ENCODE measurements at regions not wholly inside any gene's neighbourhood (a gene's known extent, or its start where the extent isn't known, plus 50 kb on each side); places are given as distances from the start of the nearest gene placed in this dataset.

DNA sequence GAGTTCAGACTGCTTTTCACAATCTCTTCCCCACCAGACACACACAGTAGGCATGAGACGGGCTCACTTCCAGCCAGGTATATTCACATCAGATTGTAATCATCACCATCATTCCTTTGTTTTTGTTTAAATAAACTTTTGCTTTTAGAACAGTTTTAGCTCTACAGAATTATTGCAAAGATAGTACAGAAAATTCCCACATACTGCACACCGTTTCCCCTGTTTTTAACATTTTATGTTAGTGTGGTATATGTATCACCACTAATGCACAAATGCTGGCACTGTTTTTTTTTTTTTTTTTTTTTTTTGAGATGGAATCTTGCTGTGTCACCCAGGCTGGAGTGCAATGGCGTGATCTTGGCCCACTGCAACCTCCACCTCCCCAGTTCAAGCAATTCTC lies 83.3 kb upstream of the ANO1 start:
- H3K23me2 ChIP-seq (ENCODE audit: low read depth, low read length) = peaks cover 3% of the 10 kb centered on the region; the same call in 1 of the 2 replicates
- no peaks in the 10 kb centered on the region for H3K79me1 ChIP-seq (ENCODE audit: low read depth, low read length)
- peaks cover 0 to 4% of the 10 kb centered on the region in 2 experiments for H4K20me1 ChIP-seq (replicated peaks in 1 of 2; ENCODE audit: control insufficient read depth in 1 of 2, insufficient read depth in 2 of 2, low read length in 2 of 2)
- no peak overlapping the region for H3K27ac ChIP-seq (ENCODE audit: low read depth, low read length)
- no peak overlapping the region for H2AK5ac ChIP-seq (ENCODE audit: low read depth, low read length)
- no peak overlapping the region for H3K18ac ChIP-seq (ENCODE audit: extremely low read depth, low read length)
- no peak overlapping the region for H2BK5ac ChIP-seq (ENCODE audit: low read depth, low read length)
- no peaks in the 10 kb centered on the region for H3K36me3 ChIP-seq (ENCODE audit: control insufficient read depth in 2 of 4, insufficient read depth in 4 of 4, low read length in 3 of 4)
- no peak overlapping the region for H2AFZ ChIP-seq (ENCODE audit: low read length)
- H2BK20ac ChIP-seq (ENCODE audit: low read length) = no peak overlapping the region
- H3K9me3 ChIP-seq (ENCODE audit: insufficient read depth in 2 of 2, low read depth in 1 of 2, low read length in 1 of 2) = no peaks in the 10 kb centered on the region
- no peak overlapping the region for H3K9ac ChIP-seq (replicated peaks in 1 of 4; ENCODE audit: extremely low read depth in 1 of 4, low read depth in 3 of 4, low read length in 3 of 4)
- WGBS, 2 experiments (ENCODE audit: extremely low coverage in 1 of 2, insufficient coverage in 1 of 2, insufficient read length in 1 of 2, insufficient replicate concordance in 2 of 2, low coverage in 1 of 2, low lambda C conversion rate in 2 of 2, missing lambda C conversion rate in 1 of 2) = 76% methylated on average over 3 of the region's 3 CpGs; no CpG with 5 or more reads in 1 of the 2 experiments
- H3K4ac ChIP-seq (replicated peaks; ENCODE audit: insufficient read length, low read depth, low read length) = no peak overlapping the region
- peaks cover 0 to 6% (median 0%) of the 10 kb centered on the region in 4 experiments; a peak in 1 of 7 replicates for H3K4me1 ChIP-seq (replicated peaks in 1 of 4; ENCODE audit: control insufficient read depth in 3 of 4, insufficient read depth in 4 of 4, low read length in 3 of 4)
- H2BK12ac ChIP-seq (ENCODE audit: low read depth, low read length) = no peak overlapping the region
- no peak overlapping the region for H2BK120ac ChIP-seq (replicated peaks; ENCODE audit: low read depth, low read length)
- H4K91ac ChIP-seq (replicated peaks; ENCODE audit: insufficient read length, low read length) = no peak overlapping the region
- H4K5ac ChIP-seq (ENCODE audit: insufficient read length, low read depth, low read length) = no peak overlapping the region
- H3K4me2 ChIP-seq (ENCODE audit: insufficient read depth in 1 of 2, low read depth in 2 of 2, low read length in 2 of 2) = no peak overlapping the region
- H3K23ac ChIP-seq (ENCODE audit: insufficient read length) = no peak overlapping the region
- ChIA-PET POLR2A (ENCODE audit: partially characterized antibody) (no interaction called here), CTCF (ENCODE audit: partially characterized antibody) (interaction anchor here (1.2 to 2.8 kb wide), 3 partner anchors 10 to 47 kb away, joined by 3 to 16 read pairs (median 4); no protein-coding TSS in a partner anchor)
- H4K8ac ChIP-seq (ENCODE audit: extremely low read depth, insufficient read depth, low read length) = no peak overlapping the region
- H3K27me3 ChIP-seq (replicated peaks in 1 of 4; ENCODE audit: control insufficient read depth in 3 of 4, extremely low read depth in 1 of 4, insufficient read depth in 3 of 4, low read length in 3 of 4) = peaks cover 1 to 16% (median 6%) of the 10 kb centered on the region in 4 experiments; a peak in 6 of 7 replicates
- no peaks in the 10 kb centered on the region for H3K79me2 ChIP-seq (ENCODE audit: control insufficient read depth in 1 of 2, insufficient read depth in 2 of 2, low read length in 2 of 2)
- no peak for FAIRE-seq
- no peak overlapping the region for H2BK15ac ChIP-seq (ENCODE audit: low read length)
- H3K56ac ChIP-seq (replicated peaks; ENCODE audit: insufficient read length, low read depth, low read length) = no peak overlapping the region
- H3K14ac ChIP-seq (ENCODE audit: insufficient read length) = no peak overlapping the region
- DNase-seq (ENCODE audit: low read depth in 1 of 2, low spot score in 2 of 2) = no peak
- no peak overlapping the region for H3K4me3 ChIP-seq (ENCODE audit: extremely low read depth in 1 of 4, insufficient read depth in 2 of 4, low read depth in 3 of 4, low read length in 4 of 4)
- TF ChIP-seq BCL11A (IDR thresholded peaks at IDR 0.05; ENCODE audit: low read depth in 2 of 2, low read length in 2 of 2) = no peak
- TF ChIP-seq SP4 (IDR thresholded peaks at IDR 0.05; ENCODE audit: low read length) = no peak
- TF ChIP-seq RNF2 (IDR thresholded peaks at IDR 0.05; ENCODE audit: borderline replicate concordance, low read depth, low read length, missing control alignments, poor library complexity, severe bottlenecking) = no peak
- TF ChIP-seq RXRA (IDR thresholded peaks at IDR 0.05; ENCODE audit: insufficient read depth, low read depth, low read length) = no peak
- no peak for TF ChIP-seq TAF1 (IDR thresholded peaks at IDR 0.05; ENCODE audit: low read depth, low read length)
- TF ChIP-seq BRCA1 (IDR thresholded peaks at IDR 0.05; ENCODE audit: low read depth, low read length) = no peak
- no peak for TF ChIP-seq SP1 (IDR thresholded peaks at IDR 0.05; ENCODE audit: low read depth, low read length)
- TF ChIP-seq PHF8 (conservative IDR thresholded peaks at IDR 0.05; ENCODE audit: low read depth, low read length) = no peak
- TF ChIP-seq MAFK (IDR thresholded peaks at IDR 0.05; ENCODE audit: low read depth, low read length) = no peak
